Dermis microvascular lymphatic vessel endothelial cell (primary cell): ENCODE measurements at regions not wholly inside any gene's neighbourhood (a gene's known extent, or its start where the extent isn't known, plus 50 kb on each side); places are given as distances from the start of the nearest gene placed in this dataset.
"Not testable (repeated sequence)": the region's sequence is repeated elsewhere in the genome, so short reads cannot be mapped to it uniquely, and the experiment has no call there.

Source experiments
- DNase-seq, 2 donors: peaks; one replicate each; pipeline versions ENCODE4 v3.0.0 to v3.0.0-alpha.2; 2010; ENCODE audit warnings: low read depth in 2 of 2

DNA sequence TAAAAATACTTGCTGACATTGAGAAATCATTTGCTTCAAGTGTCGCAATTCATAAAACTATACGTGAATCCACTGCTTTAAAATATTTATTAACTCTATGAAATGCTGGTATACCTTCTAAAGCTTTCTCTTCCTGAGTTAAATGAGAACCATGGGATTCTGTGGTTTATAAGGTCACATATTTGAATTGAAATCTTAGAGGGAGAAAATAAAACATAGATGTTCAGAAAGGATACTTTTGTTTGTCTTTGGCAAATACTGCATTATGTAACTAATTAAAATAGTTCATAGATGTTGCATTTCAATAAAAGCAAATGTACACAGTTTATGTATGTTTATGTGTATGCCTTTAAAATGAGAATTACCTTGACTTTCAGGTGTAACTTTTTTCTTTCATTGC lies 250.1 kb downstream of the FAM170A start:
- no peak for DNase-seq

DNA sequence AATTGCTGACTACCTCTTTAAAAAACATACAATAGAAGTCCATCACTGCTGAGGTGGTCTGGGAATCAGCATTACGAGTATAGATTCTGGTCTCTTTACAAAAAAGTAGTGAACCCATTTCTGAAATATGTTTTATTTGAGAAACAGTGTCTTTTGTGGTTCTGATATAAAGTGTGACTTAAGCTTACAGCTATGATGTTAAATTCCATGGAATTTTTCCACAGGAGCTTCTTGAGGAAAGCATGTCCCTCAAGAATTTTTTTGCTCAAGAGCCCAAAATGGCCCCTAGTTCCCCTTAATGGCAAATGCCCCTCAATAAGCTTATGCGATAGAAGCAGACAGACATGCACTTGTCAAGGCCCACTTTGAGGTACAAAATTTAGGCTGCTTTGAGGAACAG lies 265.7 kb downstream of the FAM170A start:
- DNase-seq, result no peak

GRCh38 chr5:119896826-119897536 lies 267.6 kb downstream of the FAM170A start:
- DNase-seq, result no peak

- no peak for DNase-seq
Measured at GRCh38 chr5:119897537-119898370, 268.4 kb downstream of the FAM170A start.

- no peak for DNase-seq
Measured at GRCh38 chr5:119899981-119900380, 270.6 kb downstream of the FAM170A start.

GRCh38 chr5:119902593-119902992 lies 273.2 kb downstream of the FAM170A start:
- no peak for DNase-seq

GRCh38 chr5:119913425-119913824 lies 284.1 kb downstream of the FAM170A start:
- DNase-seq, result no peak

DNA sequence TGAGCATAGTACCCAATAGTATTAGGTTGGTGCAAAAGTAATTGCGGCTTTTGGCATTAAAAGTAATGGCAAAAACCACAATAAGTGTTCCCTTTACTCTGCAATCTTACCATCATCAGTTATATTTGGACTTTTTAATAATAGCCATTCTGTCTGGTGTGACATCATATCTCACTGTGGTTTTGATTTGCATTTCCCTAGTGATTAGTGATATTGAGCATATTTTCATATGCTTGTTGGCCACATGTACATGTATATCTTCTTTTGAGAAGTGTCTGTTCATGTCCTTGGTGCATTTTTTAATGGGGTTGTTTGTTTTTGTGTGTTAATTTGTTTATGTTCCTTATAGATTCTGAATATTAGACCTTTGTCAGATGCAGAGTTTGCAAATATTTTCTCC lies 289.9 kb downstream of the FAM170A start:
- no peak for DNase-seq

DNA sequence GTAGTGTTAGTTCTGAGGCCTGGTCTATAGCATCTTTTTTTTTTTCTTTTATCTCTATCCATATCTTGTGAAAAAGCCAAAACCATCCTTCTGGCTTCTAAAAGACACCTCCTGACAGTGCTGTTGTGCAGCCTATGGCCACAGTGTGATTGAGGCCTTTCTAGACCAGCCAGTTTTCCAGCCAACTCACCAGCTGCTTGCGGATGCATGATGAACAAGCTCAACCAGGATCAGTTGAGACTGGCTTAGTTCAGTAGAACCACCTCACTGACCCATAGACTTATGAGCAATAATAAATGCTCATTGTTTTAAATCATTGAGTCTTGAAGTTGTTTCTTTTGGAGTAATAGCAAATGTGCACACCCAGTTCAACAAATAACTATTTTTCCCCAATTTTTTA lies 296.9 kb downstream of the FAM170A start:
- DNase-seq, result no peak

DNA sequence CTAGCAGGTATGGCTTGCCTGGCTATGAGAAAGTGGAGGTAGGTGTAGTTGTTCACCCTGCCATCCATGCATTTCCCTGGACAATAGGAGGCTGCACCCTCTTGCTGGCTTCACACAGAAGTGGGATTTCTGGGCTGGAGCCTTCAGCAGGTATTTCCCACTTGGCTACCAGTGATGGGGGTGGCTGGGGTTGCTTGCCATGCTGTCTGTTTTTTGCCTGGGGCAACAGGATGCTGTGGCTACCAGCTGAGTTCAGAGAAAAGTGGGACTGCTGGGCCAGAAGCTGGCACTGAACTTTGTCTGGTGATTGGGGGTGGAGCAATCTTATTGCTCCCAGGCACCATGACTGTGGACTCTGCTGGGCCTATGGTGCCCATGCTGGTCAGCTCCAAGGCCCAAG lies 299.6 kb downstream of the FAM170A start:
- DNase-seq, result no peak

- no peak for DNase-seq
Measured at GRCh38 chr5:119930490-119930889, 301.1 kb downstream of the FAM170A start.

GRCh38 chr5:119943148-119943547 lies 313.8 kb downstream of the FAM170A start:
- DNase-seq, result no peak

GRCh38 chr5:119945691-119946090 lies 316.3 kb downstream of the FAM170A start:
- DNase-seq, result no peak

DNA sequence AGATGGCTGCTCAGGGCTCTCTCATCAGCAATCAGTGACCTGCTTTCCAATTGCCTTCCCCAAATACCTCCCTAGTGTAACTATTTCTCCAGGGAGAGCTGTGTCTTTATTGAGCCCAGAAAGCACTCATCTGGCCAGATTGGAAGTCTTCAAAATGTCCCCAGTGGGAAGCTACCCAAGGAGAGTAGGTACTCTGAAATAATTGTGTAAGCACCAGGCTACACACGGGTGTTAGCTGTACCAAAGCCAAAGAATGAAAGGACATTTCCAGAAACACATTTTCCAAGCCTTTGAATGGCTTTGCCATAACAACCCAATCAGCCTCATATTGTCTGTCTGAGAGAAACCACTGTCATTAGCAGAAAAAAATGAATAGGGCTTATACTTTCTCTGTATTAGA lies 318.8 kb downstream of the FAM170A start:
- DNase-seq, result no peak

DNA sequence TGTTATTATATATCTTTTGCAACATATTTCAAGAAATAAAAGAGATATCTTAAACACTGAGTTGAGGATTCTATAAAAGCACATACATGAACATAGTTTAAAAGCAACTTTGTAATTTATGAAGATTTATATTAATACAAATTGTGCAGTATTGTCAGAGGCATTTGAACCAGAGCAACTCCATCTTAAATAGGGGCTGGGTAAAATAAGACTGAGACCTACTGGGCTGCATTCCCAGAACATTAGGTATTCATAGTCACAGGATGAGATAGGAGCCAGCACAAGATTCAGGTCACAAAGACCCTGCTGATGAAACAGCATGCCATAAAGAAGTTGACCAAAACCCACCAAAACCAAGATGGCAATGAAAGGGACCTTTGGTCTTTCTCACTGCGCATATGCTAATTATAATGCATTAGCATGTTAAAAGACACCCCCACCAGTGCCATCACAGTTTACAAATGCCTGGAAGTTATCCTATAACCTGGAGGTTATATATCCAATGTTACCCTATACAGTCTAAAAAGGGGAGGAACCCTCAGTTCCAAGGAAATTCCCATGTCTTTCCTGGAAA lies 320.2 kb downstream of the FAM170A start:
- DNase-seq, result no peak

GRCh38 chr5:119951330-119951934 lies 322.1 kb downstream of the FAM170A start:
- DNase-seq, result no peak

- no peak for DNase-seq
Measured at GRCh38 chr5:119953474-119953873, 324.1 kb downstream of the FAM170A start.

GRCh38 chr5:119954106-119954505 lies 324.7 kb downstream of the FAM170A start:
- no peak for DNase-seq

GRCh38 chr5:119961993-119962392 lies 332.6 kb downstream of the FAM170A start:
- DNase-seq, result no peak

- no peak for DNase-seq
Measured at GRCh38 chr5:119966028-119966427, 336.7 kb downstream of the FAM170A start.

DNA sequence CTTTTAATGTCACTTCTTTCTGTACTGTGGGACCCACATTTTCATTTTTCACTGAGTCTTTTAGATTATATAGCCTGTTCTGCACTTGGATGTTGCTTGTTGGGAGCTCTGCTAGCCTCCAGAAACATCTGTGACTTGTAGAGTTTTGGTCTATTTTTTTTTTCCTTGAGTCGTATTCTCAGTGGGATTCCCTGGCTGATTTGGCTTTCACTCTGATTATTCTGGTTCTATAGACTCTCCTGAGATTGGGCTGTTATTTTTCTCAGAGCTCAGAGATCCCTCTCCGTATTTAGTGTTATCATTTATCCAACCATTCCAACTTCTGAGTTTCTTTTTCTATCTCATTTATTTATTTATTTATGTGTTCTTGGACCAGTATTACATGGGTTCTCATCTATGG lies 339.3 kb downstream of the FAM170A start:
- no peak for DNase-seq

GRCh38 chr5:119987077-119987476 lies 357.7 kb downstream of the FAM170A start:
- not testable (repeated sequence) for DNase-seq
